Fibroblast of skin of abdomen (primary cell): ENCODE measurements at regions not wholly inside any gene's neighbourhood (a gene's known extent, or its start where the extent isn't known, plus 50 kb on each side); places are given as distances from the start of the nearest gene placed in this dataset.
"Not testable (repeated sequence)": the region's sequence is repeated elsewhere in the genome, so short reads cannot be mapped to it uniquely, and the experiment has no call there.

Experiments used
- DNase-seq: peaks from one replicate; pipeline ENCODE4 v3.0.0-alpha.2; 2013

DNA sequence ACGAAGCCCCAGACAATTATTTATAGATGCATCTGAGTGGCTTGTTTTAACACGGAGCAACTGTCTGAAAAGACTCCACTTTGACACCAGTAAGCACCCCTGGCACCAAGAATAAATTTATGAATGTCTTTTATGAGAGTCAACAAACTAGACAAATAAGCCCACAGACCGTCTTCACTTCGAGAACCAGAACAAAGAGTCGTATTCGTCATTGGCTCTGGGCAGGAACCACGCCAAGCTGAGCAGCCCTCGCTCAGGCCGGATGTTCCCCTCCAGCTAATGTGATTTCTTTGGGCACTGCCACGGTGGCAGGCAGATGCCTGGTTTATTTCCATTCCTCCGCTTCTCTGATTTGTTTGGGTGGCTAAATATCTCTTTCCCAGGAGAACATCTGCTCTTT, 91.9 kb upstream of the STC2 start:
- DNase-seq: no peak

GRCh38 chr5:173413471-173413982, 85.3 kb upstream of the STC2 start:
- no peak for DNase-seq

DNA sequence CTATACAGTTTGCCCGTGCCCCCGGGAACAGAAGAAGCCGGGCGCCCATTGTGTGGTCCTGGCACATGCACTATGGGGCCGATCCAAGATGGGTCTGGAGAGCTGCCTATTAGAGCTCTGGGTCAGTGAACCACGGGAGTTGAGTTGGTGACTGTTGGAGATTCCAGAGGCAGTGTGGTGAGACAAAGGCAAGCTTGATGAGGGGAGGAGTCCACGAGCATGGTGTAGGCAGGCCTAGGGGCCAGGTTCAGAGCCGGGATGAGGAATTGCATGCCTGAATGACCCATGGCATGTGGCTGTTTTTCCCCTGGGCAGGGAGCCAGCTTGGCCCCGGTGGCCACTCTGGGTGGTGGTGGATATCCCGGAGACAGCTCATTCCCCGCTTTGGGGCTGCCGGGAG, 84.4 kb upstream of the STC2 start:
- no peak for DNase-seq

GRCh38 chr5:173411791-173412555, 83.8 kb upstream of the STC2 start:
- DNase-seq: no peak

GRCh38 chr5:173410459-173411233, 82.4 kb upstream of the STC2 start:
- DNase-seq: no peak

DNA sequence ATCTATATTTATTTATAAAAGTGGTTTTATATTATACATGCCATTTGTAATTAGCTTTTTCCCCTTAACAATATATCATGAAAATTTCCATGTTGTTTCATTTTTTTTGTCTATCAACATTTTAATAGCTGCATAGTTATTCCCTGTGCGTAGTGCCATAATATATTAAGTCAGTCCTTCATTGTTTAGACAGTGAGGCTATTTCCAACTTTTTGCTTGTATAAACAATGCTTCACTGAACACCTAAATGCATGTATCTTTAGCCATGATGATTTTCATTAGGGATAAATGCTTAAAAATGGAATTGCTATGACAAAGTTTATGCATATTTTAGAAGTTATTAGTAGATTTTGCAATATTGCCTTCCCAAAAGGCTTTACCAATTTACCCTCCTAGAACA, 80.7 kb upstream of the STC2 start:
- no peak for DNase-seq

GRCh38 chr5:173399851-173400250, 71.6 kb upstream of the STC2 start:
- peak; percentile 8 for DNase-seq

GRCh38 chr5:173397516-173397915, 69.3 kb upstream of the STC2 start:
- DNase-seq: no peak

GRCh38 chr5:173396311-173396993, 68.2 kb upstream of the STC2 start:
- DNase-seq: no peak

DNA sequence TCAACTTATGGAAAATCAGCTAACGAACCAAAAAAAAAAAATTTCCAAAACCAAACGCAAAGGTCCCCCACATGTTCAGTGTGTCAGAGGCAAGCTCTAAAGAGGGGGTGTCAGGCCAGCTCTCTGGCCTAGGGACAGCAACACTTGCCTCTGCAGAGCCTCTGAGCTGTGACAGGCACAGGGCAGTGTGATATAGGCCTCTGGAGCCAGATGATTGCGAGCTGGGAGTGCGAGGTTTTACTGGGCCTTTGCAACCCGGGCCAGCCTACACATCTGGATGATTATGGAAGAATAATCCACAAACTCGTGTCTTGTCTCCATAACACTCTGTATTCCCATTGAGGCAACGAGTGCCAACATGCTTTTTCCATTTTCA, 67.7 kb upstream of the STC2 start:
- no peak for DNase-seq

DNA sequence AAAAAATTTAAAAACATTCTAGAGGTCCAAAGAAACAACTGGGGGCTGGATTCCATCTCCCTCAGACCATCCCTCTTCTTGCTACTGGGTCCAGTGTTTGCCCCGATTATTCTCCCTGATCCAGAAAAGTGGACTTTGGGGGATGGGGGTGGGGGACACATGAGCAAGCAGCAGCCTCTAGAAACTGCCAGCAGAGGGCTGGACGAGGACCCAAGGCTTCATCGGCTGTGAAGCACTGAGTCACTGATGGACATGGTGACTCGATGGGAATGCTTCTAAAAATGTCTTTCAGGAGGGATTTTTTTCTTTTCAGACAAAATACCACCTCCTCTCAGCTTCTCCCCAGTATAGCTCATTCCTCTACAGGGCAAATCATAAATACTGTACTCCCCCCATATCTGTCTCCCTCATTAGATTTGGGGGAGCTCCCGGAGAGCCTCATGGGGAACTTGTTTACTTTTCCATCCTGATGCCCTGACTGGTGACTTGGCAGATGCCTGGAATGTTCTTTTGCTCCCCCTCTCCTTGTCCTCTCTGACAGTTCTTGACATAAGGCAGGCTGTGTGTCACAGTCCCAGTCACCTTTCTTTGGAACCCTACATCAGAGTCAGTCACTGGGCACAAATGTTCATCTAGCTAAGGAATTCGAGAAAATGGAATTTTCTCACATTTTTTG, 67.2 kb upstream of the STC2 start:
- peak; percentile 68 for DNase-seq

GRCh38 chr5:173394701-173395100, 66.5 kb upstream of the STC2 start:
- no peak for DNase-seq

DNA sequence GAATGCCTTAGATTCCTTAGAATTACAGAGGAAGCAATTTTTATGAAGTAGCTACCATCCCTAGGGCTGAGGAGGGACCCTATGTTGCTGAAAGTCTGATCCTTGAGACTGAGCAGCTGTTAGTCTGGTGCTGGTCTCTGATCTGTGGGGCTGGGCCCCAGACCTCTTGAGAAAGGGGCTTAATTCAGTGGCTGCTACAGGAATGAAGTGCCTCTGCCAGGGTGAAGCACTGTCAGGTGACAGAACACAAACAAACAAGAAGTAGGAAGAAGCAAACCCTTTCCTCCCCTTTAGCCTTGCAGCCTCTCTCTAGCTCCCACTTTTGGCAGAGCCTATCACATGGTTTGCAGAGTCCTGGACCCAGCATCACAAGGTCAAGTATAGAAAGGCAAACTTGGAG, 64.0 kb upstream of the STC2 start:
- no peak for DNase-seq

GRCh38 chr5:173391031-173391430, 62.8 kb upstream of the STC2 start:
- no peak for DNase-seq

DNA sequence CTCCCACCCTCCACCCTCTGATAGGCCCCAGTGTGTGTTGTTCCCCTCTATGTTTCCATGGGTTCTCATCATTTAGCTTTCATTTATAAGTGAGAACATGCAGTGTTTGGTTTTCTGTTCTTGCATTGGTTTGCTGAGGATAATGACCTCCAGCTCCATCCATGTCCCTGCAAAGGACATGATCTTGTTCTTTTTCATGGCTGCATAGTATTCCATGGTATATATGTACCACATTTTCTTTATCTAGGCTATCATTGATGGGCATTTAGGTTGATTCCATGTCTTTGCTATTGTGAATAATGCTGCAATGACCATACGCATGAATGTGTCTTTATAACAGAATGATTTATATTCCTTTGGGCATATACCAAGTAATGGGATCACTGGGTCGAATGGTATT, 59.1 kb upstream of the STC2 start:
- DNase-seq: not testable (repeated sequence)

GRCh38 chr5:173385832-173386360, 57.7 kb upstream of the STC2 start:
- no peak for DNase-seq

GRCh38 chr5:173383711-173384110, 55.5 kb upstream of the STC2 start:
- peak; percentile 27 for DNase-seq

- DNase-seq: no peak
These were observed 50.5 kb upstream of the STC2 start for GRCh38 chr5:173378727-173379126.
